Osteoblast (primary cell): ENCODE measurements at regions not wholly inside any gene's neighbourhood (a gene's known extent, or its start where the extent isn't known, plus 50 kb on each side); places are given as distances from the start of the nearest gene placed in this dataset.
"Not testable (repeated sequence)": the region's sequence is repeated elsewhere in the genome, so short reads cannot be mapped to it uniquely, and the experiment has no call there.

Experiments used
- DNase-seq: peaks from one replicate; pipeline ENCODE4 v3.0.0; 2011; ENCODE audit warnings: low spot score, mixed read lengths; ENCODE audit not compliant: insufficient read length; ENCODE audit errors: missing footprints
- H2AFZ ChIP-seq: 2 replicates; pipeline ENCODE4 v1.6.0; 2011; ENCODE audit warnings: mild to moderate bottlenecking, low read length
- H3K27ac ChIP-seq: 2 replicates; pipeline ENCODE4 v1.5.1; 2011; ENCODE audit warnings: mild to moderate bottlenecking, low read depth, low read length, moderate library complexity
- H3K27me3 ChIP-seq: 2 replicates; pipeline ENCODE4 v1.6.0; 2012; ENCODE audit warnings: mild to moderate bottlenecking, control low read depth, inconsistent platforms, low read length, moderate library complexity; ENCODE audit not compliant: insufficient read depth
- H3K36me3 ChIP-seq: 2 replicates; pipeline ENCODE4 v1.5.1; 2011; ENCODE audit warnings: mild to moderate bottlenecking, low read length, control low read depth, moderate library complexity; ENCODE audit not compliant: insufficient read depth
- H3K4me1 ChIP-seq: 2 replicates; pipeline ENCODE4 v1.5.1; 2011; ENCODE audit warnings: mild to moderate bottlenecking, low read length, control low read depth, moderate library complexity; ENCODE audit not compliant: insufficient read depth
- H3K4me2 ChIP-seq: 2 replicates; pipeline ENCODE4 v1.6.0; 2011; ENCODE audit warnings: mild to moderate bottlenecking, low read length; ENCODE audit not compliant: insufficient read depth
- H3K4me3 ChIP-seq: fragments of 200-600 bp; sonication (generic); 3 replicates; pipeline ENCODE4 v1.5.1; 2012; ENCODE audit warnings: mild to moderate bottlenecking, low read length, inconsistent platforms; ENCODE audit not compliant: insufficient read depth
- H3K79me2 ChIP-seq: 2 replicates; pipeline ENCODE4 v1.6.0; 2012; ENCODE audit warnings: mild to moderate bottlenecking, low read length, control low read depth, inconsistent platforms; ENCODE audit not compliant: insufficient read depth
- H3K9me3 ChIP-seq: 2 replicates; pipeline ENCODE4 v1.5.1; 2011; ENCODE audit warnings: low read depth, low read length, control low read depth
- H4K20me1 ChIP-seq: 2 replicates; pipeline ENCODE4 v1.6.0; 2012; ENCODE audit warnings: mild to moderate bottlenecking, low read length, control low read depth; ENCODE audit not compliant: insufficient read depth
- CTCF ChIP-seq: IDR thresholded peaks from 2 replicates; pipeline ENCODE4 v1.5.1; 2011; ENCODE audit warnings: mild to moderate bottlenecking, low read depth, low read length, moderate library complexity; ENCODE audit errors: extremely low read depth

DNA sequence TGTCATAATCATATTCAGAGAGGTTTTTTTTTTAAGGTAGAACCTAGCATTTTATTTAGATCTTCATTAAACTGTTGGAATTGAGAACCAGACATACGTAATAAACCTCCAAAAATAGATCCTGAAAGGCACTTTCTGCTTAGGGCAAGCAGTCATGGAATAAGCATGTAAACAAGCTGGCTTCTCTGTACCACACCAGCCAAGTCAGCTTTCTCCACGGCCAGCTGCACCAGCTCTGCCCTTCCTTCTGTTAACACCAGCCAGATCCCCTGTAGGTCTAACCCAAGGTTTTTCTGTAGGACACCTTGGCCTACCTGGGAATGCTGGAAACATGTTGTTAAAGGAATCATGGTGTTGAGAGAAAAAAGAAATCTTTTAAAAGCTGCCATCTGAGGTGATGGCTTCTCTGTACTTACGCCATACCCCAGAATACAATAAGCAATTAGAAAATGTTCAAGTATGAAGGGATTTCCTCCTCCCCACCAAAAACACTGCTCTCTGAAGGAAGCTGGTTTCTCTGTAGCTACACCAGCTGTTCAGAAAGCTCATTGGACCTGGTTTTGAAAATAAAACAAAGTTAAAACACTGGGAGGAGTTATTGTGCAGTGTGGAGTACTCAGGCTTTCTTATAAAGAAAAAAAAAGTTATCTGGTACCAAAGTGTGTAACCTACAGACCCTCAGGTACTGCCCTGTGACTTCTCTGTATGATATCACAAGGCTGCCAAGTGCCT lies 54.6 kb upstream of the CCDC80 start:
- not testable (repeated sequence) for H4K20me1 ChIP-seq, H3K27me3 ChIP-seq, DNase-seq, H3K36me3 ChIP-seq, H3K79me2 ChIP-seq, H3K4me3 ChIP-seq, H3K9me3 ChIP-seq, H3K4me2 ChIP-seq
- Histone ChIP-seq H3K4me1 (peaks cover 20% of the 10 kb centered on the region), H3K27ac (peak overlapping the region; percentile 28), H2AFZ (peak overlapping the region; percentile 35)

DNA sequence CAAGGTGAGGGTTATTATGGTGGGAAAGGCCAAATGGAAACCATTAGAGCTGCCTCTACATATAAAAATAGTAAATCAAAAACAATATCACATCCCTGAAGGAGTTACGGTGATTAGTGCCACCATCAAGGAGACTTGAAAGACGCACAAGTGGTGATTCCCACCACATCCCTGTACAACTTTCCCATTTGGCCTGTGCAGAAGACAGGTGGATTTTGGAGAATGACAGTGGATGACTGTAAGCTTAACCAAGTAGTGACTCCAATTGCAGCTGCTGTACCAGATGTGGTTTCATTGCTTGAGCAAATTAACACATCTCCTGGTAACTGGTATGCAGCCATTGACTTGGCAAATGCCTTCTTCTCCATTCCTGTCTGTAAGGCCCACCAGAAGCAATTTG lies 54.0 kb upstream of the CCDC80 start:
- H3K9me3 ChIP-seq, H3K4me3 ChIP-seq, H3K79me2 ChIP-seq, H3K27me3 ChIP-seq, H2AFZ ChIP-seq, H4K20me1 ChIP-seq, DNase-seq, H3K4me2 ChIP-seq, H3K36me3 ChIP-seq: not testable (repeated sequence)
- Histone ChIP-seq H3K27ac (peak overlapping the region; percentile 28), H3K4me1 (peaks cover 20% of the 10 kb centered on the region)

GRCh38 chr3:112693186-112693585 lies 52.2 kb upstream of the CCDC80 start:
- H3K36me3 ChIP-seq = no peaks in the 10 kb centered on the region
- TF ChIP-seq CTCF = no peak

More at GRCh38 chr3:112693186-112693585, 52.2 kb upstream of the CCDC80 start:
- Histone ChIP-seq H3K4me3 (no peak overlapping the region), H3K27ac (no peak overlapping the region), H3K4me1 (peaks cover 12% of the 10 kb centered on the region), H4K20me1 (no peaks in the 10 kb centered on the region), H3K27me3 (no peaks in the 10 kb centered on the region), H3K4me2 (no peak overlapping the region), H2AFZ (no peak overlapping the region), H3K9me3 (no peaks in the 10 kb centered on the region), H3K79me2 (no peaks in the 10 kb centered on the region)
- no peak for DNase-seq
